NCI-H1105 (cell line): ENCODE measurements at regions not wholly inside any gene's neighbourhood (a gene's known extent, or its start where the extent isn't known, plus 50 kb on each side); places are given as distances from the start of the nearest gene placed in this dataset.

Source experiments
- DNase-seq: peaks from one replicate; lab custom pipeline; 2025; lab: John Stamatoyannopoulos, UW

DNA sequence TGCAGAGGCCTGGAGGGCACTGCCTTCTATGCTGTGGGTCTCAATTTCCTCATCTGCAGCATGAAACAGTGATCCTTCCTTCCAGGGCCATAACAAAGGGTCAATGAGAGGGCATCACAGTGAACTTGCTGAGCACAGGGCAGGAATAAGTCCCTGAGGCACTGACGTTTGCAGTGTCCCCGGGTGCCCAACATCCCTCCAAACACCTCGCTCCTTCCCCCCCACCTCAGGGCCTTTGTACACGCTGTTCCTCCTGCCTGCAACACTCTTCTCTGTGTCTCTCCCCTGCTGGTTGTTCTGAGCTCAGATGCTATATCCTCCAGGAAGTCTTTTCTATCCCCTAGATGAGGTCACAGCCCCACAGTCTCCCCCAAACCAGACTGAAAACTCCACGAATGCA lies 59.7 kb upstream of the TCF20 start:
- no peak for DNase-seq

DNA sequence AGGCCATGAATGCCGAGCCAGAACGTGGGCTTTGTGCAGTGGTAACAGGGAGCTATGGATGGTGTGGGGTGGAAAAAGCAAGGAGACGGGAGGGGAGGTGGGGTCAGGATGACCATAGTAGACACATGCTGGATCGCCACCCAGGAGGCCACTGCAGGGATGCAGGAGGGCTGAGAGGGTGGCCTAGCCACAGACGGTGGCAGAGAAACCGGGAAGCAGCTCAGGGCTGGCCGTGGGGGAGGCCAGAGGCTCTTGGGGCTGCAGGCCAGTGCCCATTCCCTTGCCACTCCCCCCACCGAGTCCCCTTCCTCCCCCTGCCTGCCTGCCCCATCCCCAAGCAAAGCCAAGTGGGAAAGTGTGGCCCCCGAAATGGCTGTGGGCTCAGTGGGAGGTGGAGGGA lies 59.1 kb upstream of the TCF20 start:
- no peak for DNase-seq

DNA sequence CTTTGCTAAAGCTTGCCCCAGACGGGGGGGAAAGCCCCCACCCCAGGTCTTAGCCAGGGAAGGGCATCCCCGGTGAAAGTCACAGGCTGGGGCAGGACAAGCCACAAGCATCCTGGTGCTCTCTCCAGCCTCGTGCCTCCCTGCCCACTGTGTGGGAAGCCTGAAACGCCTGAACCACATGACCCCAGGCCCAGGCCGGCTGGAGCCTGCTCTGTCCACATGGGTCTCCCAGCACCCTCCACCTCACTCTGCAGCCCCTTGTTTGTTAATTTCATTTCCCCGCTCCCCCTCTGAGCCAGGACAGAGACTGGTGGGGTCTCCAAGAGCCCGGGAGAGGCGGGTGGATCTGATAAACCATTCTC lies 58.3 kb upstream of the TCF20 start:
- DNase-seq, result no peak

- no peak for DNase-seq
These were observed 57.8 kb upstream of the TCF20 start for GRCh38 chr22:42328130-42328783.

- DNase-seq, result no peak
These were observed 57.1 kb upstream of the TCF20 start for GRCh38 chr22:42327462-42328129.

DNA sequence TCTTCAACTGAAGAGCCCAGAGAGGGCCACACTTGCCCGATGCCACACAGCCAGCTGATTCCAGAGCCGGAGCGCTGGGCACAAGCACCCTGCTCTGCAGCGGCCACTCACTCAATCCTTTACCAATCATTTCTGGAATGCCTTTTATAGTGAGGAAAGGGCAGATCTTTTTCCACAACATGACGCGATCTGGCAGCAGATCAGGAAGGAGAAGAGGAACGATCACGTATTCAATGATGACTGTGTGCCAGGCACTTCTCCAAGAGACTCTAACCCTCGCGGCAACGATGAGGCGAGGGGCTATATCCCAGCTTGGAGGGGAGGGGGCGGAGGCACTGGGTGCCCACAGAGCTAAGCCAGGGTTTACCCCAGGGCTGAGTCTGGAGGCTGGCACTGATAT lies 56.3 kb upstream of the TCF20 start:
- DNase-seq, result no peak

DNA sequence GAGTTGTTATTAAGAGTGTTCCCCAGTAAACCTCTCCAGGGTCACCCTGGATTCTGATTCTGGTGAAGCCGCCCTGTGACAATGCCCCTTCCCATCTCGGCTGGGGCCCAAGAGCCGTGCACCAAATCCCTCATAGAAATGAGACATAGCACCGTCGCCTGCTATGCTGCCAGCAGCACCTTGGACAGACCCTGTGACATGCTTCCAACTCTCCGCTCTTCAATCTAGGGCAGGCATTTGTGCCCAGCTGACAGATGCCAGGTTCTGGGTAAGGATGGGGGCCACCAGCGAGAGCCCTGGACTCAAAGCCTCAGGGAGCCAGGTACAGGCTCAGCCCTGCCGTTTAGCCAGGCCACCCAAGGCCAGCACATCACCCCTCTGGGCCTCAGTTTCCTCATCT lies 55.8 kb upstream of the TCF20 start:
- DNase-seq, result no peak

GRCh38 chr22:42324990-42325710 lies 54.7 kb upstream of the TCF20 start:
- no peak for DNase-seq

DNA sequence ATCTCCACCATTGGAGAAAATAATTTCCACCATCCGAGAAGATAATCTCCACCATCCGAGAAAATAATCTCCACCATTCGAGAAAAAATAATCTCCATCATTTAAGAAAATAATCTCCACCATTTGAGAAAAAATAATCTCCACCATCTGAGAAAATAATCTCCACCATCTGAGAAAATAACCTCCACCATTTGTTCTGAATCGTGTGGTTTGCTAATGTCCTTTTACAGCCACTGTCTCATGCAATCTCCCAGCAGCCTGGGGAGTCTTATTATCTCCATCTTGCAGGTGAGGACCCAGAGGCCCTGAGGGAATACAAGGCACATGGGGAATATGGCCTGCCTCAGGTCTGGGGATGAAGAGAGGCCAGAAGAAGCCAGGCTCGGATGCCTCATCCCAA lies 54.1 kb upstream of the TCF20 start:
- no peak for DNase-seq

- DNase-seq, result no peak
These were observed 53.5 kb upstream of the TCF20 start for GRCh38 chr22:42323971-42324370.

DNA sequence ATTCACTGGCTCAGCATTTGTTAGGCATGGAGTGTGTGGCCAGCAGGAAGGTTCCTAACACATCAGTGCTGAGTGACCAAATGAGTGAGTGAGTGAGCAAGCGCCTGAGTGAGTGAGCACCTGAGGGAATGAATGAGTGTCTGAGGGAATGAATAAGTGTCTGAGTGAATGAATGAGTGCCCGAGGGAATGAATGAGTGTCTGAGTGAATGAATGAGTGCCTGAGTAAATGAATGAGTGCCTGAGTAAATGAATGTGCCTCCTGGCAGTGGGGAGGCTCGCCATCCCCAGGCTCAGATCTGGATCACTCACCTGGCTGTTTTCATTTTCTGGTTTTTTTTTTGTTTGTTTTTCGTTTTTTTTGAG lies 52.1 kb upstream of the TCF20 start:
- DNase-seq, result no peak

DNA sequence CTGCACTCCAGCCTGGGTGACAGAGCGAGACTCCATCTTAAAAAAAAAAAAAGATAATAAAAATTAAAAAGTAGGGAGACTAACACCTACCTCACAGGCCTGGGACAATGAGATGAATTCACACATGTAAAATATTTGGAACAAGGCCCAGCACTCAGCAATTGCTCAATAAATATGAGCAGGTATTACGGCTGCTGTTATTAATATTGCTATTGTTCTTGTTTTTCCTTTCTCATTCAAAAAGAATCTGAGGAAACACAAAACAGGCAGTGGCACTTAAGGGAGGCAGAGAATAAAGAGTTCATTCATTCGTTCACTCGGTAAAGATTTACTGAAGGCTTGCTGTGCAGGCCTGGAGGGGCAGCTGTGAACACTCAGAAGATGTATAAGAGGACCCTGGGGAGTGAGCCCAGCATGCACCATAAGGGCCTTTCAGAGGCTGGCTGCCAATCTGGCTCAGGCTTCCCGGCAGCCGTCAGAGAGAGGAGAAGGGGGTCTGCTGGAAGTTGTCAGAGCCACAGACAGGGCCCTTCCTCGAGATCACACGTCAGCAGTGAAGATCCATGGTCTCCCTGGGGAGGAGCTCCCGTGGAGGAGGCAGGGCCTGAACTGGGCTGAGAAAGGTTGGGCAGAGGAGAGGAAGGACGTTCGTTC lies 51.6 kb upstream of the TCF20 start:
- DNase-seq, result peak; percentile 23

DNA sequence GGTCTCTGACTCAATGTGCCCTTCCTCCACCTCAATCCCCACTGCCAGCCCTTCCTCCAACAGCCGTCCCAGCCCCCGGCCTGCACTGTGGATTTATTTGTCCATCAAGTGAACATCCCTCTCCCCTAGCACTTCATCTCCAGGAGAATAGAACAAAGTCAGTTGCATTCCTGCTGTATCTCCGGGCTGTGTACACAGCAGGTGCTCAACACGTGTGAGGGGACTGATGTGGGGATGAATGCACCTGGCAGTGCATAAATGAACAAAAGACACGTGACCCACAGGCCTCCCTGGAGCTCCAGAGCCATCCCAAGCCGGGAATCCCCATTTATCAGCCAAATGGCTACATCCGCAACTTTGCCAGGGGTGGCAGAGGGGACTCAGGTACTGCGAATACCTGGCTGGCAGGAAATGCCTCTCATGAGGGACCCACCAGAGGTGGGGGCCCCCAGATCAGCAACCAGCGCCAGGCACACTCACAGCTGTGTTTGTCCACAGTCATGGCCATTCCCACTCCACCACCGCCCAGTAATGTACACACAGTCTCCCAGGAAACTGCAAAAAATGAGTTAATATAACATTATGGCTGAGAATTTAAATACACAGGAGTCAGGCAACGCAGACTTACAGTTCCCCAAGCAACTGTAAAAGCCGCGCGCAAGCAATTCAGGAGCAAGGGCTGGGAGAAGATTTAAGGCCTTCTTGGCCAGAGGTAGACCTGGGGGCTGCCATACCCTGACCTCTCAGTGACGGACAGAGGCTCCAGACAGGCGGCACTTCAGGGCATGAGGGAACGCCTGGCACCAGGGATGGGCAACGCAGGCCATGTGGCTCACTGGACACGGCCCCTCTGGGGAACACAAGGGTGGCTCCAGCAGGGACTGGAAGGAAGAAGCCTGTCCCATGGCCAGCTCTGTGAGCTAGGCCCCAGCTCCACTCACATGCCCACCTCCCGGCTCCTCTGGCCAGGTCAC lies 50.3 kb upstream of the TCF20 start:
- DNase-seq, result no peak
